ENCODE measurements at regions not wholly inside any gene's neighbourhood (a gene's known extent, or its start where the extent isn't known, plus 50 kb on each side); places are given as distances from the start of the nearest gene placed in this dataset.

GRCh38 chr10:131817866-131818509, 82.8 kb upstream of the PPP2R2D start:
- no peaks in the 10 kb centered on the region for H3K36me3 ChIP-seq (ENCODE audit: low read depth)
- ATAC-seq (ENCODE audit: low read depth) (no peak), DNase-seq (ENCODE audit: low spot score) (no peak)
- no peaks in the 10 kb centered on the region for H3K9me3 ChIP-seq (ENCODE audit: severe bottlenecking)
- no peaks in the 10 kb centered on the region for H3K4me1 ChIP-seq (ENCODE audit: insufficient read depth, poor library complexity, severe bottlenecking)
- peaks cover 4% of the 10 kb centered on the region for H3K27me3 ChIP-seq (ENCODE audit: insufficient read depth, poor library complexity, severe bottlenecking)
- TF ChIP-seq CTCF (IDR thresholded peaks at IDR 0.05; ENCODE audit: poor library complexity, severe bottlenecking), result no peak
- H3K4me3 ChIP-seq (ENCODE audit: severe bottlenecking), result no peak overlapping the region
- no peak overlapping the region for H3K27ac ChIP-seq (ENCODE audit: poor library complexity, severe bottlenecking)

- H3K4me3 ChIP-seq (ENCODE audit: severe bottlenecking), result no peak overlapping the region
- H3K4me1 ChIP-seq (ENCODE audit: insufficient read depth, poor library complexity, severe bottlenecking), result no peaks in the 10 kb centered on the region
- H3K27ac ChIP-seq (ENCODE audit: poor library complexity, severe bottlenecking), result no peak overlapping the region
- ATAC-seq (ENCODE audit: low read depth) (no peak), DNase-seq (ENCODE audit: low spot score) (no peak)
- no peaks in the 10 kb centered on the region for H3K36me3 ChIP-seq (ENCODE audit: low read depth)
- H3K9me3 ChIP-seq (ENCODE audit: severe bottlenecking), result no peaks in the 10 kb centered on the region
- H3K27me3 ChIP-seq (ENCODE audit: insufficient read depth, poor library complexity, severe bottlenecking), result peaks cover 4% of the 10 kb centered on the region
- TF ChIP-seq CTCF (IDR thresholded peaks at IDR 0.05; ENCODE audit: poor library complexity, severe bottlenecking), result no peak
These were observed 82.1 kb upstream of the PPP2R2D start for GRCh38 chr10:131818510-131819234.

- TF ChIP-seq CTCF (IDR thresholded peaks at IDR 0.05; ENCODE audit: poor library complexity, severe bottlenecking), result no peak
- Histone ChIP-seq H3K27ac (ENCODE audit: poor library complexity, severe bottlenecking) (no peak overlapping the region), H3K9me3 (ENCODE audit: severe bottlenecking) (no peaks in the 10 kb centered on the region), H3K36me3 (ENCODE audit: low read depth) (no peaks in the 10 kb centered on the region), H3K4me3 (ENCODE audit: severe bottlenecking) (no peak overlapping the region), H3K4me1 (ENCODE audit: insufficient read depth, poor library complexity, severe bottlenecking) (no peaks in the 10 kb centered on the region), H3K27me3 (ENCODE audit: insufficient read depth, poor library complexity, severe bottlenecking) (peaks cover 4% of the 10 kb centered on the region)
- ATAC-seq (ENCODE audit: low read depth) (no peak), DNase-seq (ENCODE audit: low spot score) (no peak)
These were observed 81.4 kb upstream of the PPP2R2D start for GRCh38 chr10:131819241-131820072.

DNA sequence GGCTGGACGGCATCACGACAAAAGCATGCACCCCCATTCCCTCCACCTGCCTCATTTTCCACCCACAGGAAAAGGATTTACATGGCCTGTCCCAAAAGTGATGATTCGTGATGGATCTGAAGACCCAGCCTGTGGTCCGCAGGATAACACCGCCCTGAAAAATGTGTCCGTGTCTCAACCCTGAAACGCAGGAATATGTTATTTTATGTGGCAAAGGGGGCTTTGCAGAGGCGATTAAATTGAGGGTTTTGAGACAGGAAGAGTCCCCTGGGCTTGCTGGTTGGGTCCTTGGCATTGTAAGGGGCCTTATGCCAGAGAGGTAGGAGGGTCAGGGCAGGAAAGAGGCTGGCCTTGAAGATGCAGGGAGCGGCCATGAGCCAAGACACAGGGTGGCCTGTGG, 80.2 kb upstream of the PPP2R2D start:
- TF ChIP-seq CTCF (IDR thresholded peaks at IDR 0.05; ENCODE audit: poor library complexity, severe bottlenecking), result no peak
- no peaks in the 10 kb centered on the region for H3K36me3 ChIP-seq (ENCODE audit: low read depth)
- no peak overlapping the region for H3K4me3 ChIP-seq (ENCODE audit: severe bottlenecking)
- no peaks in the 10 kb centered on the region for H3K9me3 ChIP-seq (ENCODE audit: severe bottlenecking)
- no peaks in the 10 kb centered on the region for H3K4me1 ChIP-seq (ENCODE audit: insufficient read depth, poor library complexity, severe bottlenecking)
- DNase-seq (ENCODE audit: low spot score) (no peak), ATAC-seq (ENCODE audit: low read depth) (no peak)
- H3K27ac ChIP-seq (ENCODE audit: poor library complexity, severe bottlenecking), result no peak overlapping the region
- peaks cover 4% of the 10 kb centered on the region for H3K27me3 ChIP-seq (ENCODE audit: insufficient read depth, poor library complexity, severe bottlenecking)
